ENCODE measurements at regions not wholly inside any gene's neighbourhood (a gene's known extent, or its start where the extent isn't known, plus 50 kb on each side); places are given as distances from the start of the nearest gene placed in this dataset.
A peak's percentile ranks its signal among the peaks of the same experiment; 100 is the strongest.

- Histone ChIP-seq H3K9me3 (replicated peaks in 1 of 3) (no peaks in the 10 kb centered on the region), H3K36me3 (replicated peaks in 1 of 2) (no peaks in the 10 kb centered on the region), H3K4me1 (replicated peaks in 1 of 2) (no peaks in the 10 kb centered on the region), H3K27me3 (peaks cover 7% of the 10 kb centered on the region), H3K27ac (no peak overlapping the region), H3K4me3 (no peak overlapping the region)
- intact Hi-C loops (cut with DNase I), result no loop called here
- 44 to 55% (median 48%) methylated on average over 1 of the region's 1 CpG for WGBS, 4 donors
- TF ChIP-seq CTCF (IDR thresholded peaks at IDR 0.05), result no peak
- TF ChIP-seq POLR2A (IDR thresholded peaks at IDR 0.05), result no peak
- DNase-seq, result no peak
Measured at GRCh38 chr20:21021472-21021790, 84.7 kb downstream of the LINC00237 start.

- no peaks in the 10 kb centered on the region for H3K9me3 ChIP-seq (replicated peaks in 1 of 3)
- peak overlapping the region in 1 of 4 donors; percentile 11 for H3K4me3 ChIP-seq
- no peak for TF ChIP-seq POLR2A (IDR thresholded peaks at IDR 0.05)
- TF ChIP-seq CTCF (IDR thresholded peaks at IDR 0.05), result no peak
- H3K36me3 ChIP-seq (replicated peaks in 1 of 2), result no peaks in the 10 kb centered on the region
- intact Hi-C loops (cut with DNase I), result no loop called here
- H3K27ac ChIP-seq, result no peak overlapping the region
- H3K27me3 ChIP-seq, result peaks cover 7% of the 10 kb centered on the region
- WGBS, 4 donors, result 36 to 48% (median 44%) methylated on average over 11 of the region's 11 CpGs
- H3K4me1 ChIP-seq (replicated peaks in 1 of 2), result no peaks in the 10 kb centered on the region
- DNase-seq, result peak in 1 of 7 donors; percentile 4
Measured at GRCh38 chr20:21020659-21021471, 85.3 kb downstream of the LINC00237 start.

GRCh38 chr20:21019814-21020658 is 86.1 kb downstream of the LINC00237 start:
- DNase-seq, result no peak
- Histone ChIP-seq H3K27ac (no peak overlapping the region), H3K27me3 (peaks cover 7% of the 10 kb centered on the region), H3K4me3 (peak overlapping the region in 1 of 4 donors; percentile 11), H3K4me1 (replicated peaks in 1 of 2) (no peaks in the 10 kb centered on the region), H3K9me3 (replicated peaks in 1 of 3) (no peaks in the 10 kb centered on the region), H3K36me3 (replicated peaks in 1 of 2) (no peaks in the 10 kb centered on the region)
- TF ChIP-seq POLR2A (IDR thresholded peaks at IDR 0.05) (no peak), CTCF (IDR thresholded peaks at IDR 0.05) (no peak)
- intact Hi-C loops (cut with DNase I), result no loop called here
- 30 to 46% (median 35%) methylated on average over 24 to 42 of the region's 42 CpGs for WGBS, 4 donors

GRCh38 chr20:21019468-21019813 is 86.7 kb downstream of the LINC00237 start:
- Histone ChIP-seq H3K27ac (no peak overlapping the region), H3K27me3 (peaks cover 7% of the 10 kb centered on the region), H3K36me3 (replicated peaks in 1 of 2) (no peaks in the 10 kb centered on the region), H3K9me3 (replicated peaks in 1 of 3) (no peaks in the 10 kb centered on the region), H3K4me3 (no peak overlapping the region), H3K4me1 (replicated peaks in 1 of 2) (no peaks in the 10 kb centered on the region)
- DNase-seq, result no peak
- WGBS, 4 donors, result 69 to 86% (median 71%) methylated on average over 10 of the region's 10 CpGs
- TF ChIP-seq CTCF (IDR thresholded peaks at IDR 0.05) (no peak), POLR2A (IDR thresholded peaks at IDR 0.05) (no peak)
- intact Hi-C loops (cut with DNase I), result no loop called here

Measured in adrenal gland (tissue), 9 donors.